Loucy (cell line): ENCODE measurements at regions not wholly inside any gene's neighbourhood (a gene's known extent, or its start where the extent isn't known, plus 50 kb on each side); places are given as distances from the start of the nearest gene placed in this dataset.

Experiments
- CTCF ChIP-seq: fragments of 200-600 bp; sonication (generic); conservative IDR thresholded peaks from 2 replicates; pipeline ENCODE4 v1.5.1; 2014; ENCODE audit warnings: mild to moderate bottlenecking, antibody characterized with exemption, low read length
- EZH2phosphoT487 ChIP-seq: fragments of 200-600 bp; IDR thresholded peaks from 2 replicates; pipeline ENCODE4 v1.6.1; 2018; ENCODE audit warnings: antibody characterized with exemption, mild to moderate bottlenecking, moderate library complexity, borderline replicate concordance

- peak; percentile 52 for TF ChIP-seq CTCF
- no peak for TF ChIP-seq EZH2phosphoT487
Observed at GRCh38 chr20:23151885-23152284, 65.8 kb upstream of the CD93 start.
